Activated effector memory CD4-positive, alpha-beta T cell treated with Interleukin-2 at 50 U/mL for 16 hours (primary cell): ENCODE measurements at regions not wholly inside any gene's neighbourhood (a gene's known extent, or its start where the extent isn't known, plus 50 kb on each side); places are given as distances from the start of the nearest gene placed in this dataset.

ENCODE experiments used
- DNase-seq: peaks from one replicate; pipeline ENCODE4 v3.0.0-alpha.2; 2020

DNA sequence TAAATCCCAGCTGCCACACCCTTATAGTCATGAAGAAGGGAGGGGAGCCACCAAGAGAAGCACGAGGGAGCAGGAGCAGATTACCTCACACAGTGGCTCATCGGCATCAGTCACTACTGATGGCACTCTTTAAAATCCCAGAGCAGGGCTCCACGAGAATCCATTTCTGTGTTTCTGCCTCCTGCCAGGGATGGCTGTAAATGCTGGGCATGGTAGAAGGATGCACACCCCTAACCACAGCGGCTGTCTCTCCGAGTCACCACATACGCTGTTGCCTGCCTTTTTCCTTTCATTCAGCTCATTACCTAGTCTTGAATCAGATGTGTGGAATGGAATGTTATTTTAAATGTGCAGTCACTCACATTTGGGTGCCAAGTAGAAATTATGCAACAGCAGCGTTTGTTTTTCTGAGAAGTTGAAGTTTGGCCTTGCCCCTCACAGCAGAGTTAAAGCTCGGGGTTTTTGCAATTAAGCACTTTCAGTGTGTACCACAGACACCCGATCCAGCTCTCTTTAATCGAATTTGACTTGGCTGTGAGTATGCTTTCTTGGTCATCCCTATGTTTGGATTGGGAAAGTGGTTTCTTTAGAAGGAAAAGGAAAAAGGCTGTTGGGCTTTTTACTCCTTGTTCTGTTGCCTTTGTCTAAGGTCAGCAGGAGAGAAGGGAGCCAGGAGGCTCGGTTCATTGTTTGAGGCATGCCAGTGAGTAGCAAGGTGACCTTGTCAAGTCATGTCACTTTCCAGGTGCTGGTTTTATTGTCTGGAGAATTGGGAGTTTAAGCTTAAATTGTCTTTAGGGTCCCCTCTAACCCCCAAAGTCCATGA is 284.2 kb upstream of the TPM1 start:
- DNase-seq, result no peak

DNA sequence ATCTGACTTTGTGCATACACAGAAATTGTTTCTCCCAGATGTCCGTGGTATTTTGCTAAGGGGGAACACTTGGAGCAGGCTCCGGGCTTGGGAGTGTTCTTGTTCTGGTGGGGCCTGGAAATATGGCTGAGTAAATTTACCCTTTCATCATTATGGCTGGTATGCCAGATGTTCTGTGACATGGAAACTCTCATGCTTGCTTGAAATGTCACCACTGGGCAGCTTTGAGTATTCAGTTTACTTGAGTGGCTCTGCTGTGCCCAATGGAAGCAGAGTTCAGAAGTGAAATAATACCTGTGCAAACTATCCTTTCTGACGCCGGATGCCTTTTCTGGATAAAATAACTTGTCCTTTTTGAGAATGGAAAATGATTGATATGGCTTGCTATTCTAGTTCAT is 283.6 kb upstream of the TPM1 start:
- no peak for DNase-seq

- no peak for DNase-seq
Measured at GRCh38 chr15:62760538-62760937, 282.0 kb upstream of the TPM1 start.

- DNase-seq, result no peak
Measured at GRCh38 chr15:62765916-62766315, 276.6 kb upstream of the TPM1 start.

- no peak for DNase-seq
Measured at GRCh38 chr15:62766599-62766998, 275.9 kb upstream of the TPM1 start.

DNA sequence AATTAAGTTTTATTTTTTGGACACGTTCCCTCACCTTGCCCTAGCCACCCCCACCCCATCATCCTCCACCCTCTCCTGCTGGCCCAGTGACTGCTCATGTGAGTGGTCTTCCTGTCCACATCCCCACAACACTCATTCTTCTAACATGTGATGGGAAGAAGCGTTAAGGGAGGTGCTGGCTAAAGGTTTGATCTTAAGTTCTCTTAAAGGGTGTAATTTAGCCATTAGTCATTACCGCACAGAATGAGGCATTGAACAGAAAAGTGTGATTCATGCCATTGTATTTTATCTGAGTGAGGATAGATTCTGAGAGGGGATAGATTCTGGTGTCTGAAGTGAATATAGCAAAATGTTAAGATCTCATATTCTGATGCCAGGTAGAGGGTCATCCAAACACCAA is 272.9 kb upstream of the TPM1 start:
- no peak for DNase-seq

- no peak for DNase-seq
Measured at GRCh38 chr15:62770111-62770660, 272.4 kb upstream of the TPM1 start.

GRCh38 chr15:62770752-62771151 is 271.8 kb upstream of the TPM1 start:
- DNase-seq, result no peak

GRCh38 chr15:62771234-62771633 is 271.3 kb upstream of the TPM1 start:
- DNase-seq, result no peak

DNA sequence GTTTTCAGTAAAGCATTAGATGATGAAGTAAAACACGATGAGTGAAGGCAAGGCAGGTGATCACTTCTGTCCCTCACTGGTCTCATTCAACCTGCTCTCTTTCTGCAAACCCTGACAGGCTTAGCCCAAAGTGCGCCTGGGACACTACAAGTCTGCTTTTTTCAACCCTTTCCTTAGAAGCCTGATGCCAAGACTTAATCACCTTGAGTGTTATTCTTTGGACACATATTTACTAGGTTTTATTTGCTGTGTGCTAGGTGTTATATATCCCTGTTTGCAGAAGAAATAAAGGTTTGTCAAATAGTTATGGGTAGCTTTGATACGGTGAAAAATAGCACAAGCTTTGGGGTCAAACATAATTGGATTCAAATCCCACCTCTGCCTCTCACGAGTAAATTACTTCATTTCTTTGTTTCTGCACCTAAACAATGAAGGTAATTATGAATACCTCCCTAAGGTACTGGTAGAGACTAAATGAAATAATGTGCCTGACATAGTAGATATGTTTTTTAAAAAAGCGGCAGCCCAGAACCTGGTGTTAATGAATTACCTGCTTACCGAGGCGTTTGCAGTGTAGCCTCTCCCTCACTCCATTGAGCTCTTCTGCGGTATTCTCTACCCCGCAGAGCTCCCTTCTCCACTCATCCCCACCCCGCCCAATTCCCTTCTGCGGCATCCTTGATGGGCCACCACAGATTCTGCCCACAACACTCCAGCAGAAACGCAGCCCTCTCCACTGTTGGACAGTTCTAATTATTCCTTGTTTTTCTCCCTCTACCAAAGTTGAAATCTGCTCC is 269.0 kb upstream of the TPM1 start:
- no peak for DNase-seq

DNA sequence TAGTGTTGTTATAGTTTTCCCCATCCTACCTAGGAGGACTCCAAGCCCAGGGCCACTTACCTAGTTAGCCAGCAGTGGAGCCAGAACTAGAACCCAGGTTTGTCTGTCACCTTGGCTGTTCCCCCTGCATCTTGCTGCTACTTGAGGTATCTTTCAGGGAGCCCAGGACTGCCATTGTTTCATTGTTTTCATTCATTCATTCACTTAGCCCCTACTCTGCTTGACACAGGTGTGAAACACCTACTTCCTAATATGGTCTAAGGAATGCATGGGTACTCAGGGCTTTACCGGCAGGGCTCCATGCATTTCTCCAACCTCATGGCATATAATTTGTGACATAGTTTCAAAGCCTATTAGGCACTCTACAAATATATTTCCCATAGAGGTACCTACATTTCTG is 266.6 kb upstream of the TPM1 start:
- no peak for DNase-seq

DNA sequence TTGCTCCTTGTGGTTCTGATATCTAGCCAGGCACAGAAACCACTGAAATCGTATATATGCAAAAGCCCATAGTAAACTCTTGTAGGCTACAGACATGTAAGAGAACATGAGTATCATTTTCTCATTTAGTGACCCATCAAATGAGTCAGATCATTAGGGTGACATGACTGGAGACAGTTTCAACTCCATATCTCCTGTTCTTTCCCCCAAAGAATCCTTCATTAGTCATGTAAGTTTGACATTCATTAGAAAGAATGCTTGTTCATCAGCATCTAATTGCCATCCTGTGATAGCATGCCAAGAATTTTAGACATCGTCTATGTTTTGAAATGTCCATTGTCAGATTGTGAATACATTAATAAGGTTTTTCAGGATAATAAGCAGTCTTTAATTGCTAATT is 264.9 kb upstream of the TPM1 start:
- DNase-seq, result no peak

DNA sequence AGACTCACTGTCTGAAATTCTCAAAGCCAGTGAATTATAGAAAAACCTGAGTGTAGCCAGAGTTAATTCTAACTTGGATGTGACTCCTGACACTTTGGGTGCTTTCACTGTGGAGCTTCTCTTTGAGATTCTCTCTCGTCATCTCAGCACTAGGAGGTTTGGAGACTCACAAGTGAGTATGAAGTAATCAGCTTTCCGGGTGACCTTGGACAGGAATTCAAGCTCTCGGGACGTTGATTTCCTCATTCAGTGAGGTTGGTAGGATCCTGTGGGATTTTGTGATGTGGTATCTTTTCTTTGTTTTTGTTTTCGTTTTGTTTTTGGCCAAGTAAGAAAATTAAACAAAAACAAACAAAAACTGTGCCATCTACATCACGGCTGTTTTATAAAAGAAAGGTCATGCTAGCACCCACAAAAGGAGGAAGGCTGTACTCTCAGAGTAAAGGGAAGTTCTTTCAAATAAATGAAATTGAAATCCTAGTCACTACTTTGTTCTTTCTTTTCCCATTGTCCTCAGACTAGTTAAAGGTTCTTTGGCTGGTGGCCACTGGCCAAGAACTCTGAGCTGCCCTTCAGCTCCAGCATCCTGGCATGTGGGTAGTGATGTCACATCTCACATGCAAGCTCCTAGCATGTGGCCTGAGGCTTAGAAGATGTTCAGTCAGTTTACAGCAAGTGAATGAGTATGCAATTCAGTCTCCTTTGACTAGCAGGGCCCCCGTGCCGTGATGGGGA is 263.3 kb upstream of the TPM1 start:
- no peak for DNase-seq

GRCh38 chr15:62779899-62780298 is 262.6 kb upstream of the TPM1 start:
- no peak for DNase-seq

- no peak for DNase-seq
Measured at GRCh38 chr15:62781081-62781497, 261.5 kb upstream of the TPM1 start.

GRCh38 chr15:62782071-62782841 is 260.3 kb upstream of the TPM1 start:
- DNase-seq, result no peak

- no peak for DNase-seq
Measured at GRCh38 chr15:62782896-62783295, 259.7 kb upstream of the TPM1 start.

DNA sequence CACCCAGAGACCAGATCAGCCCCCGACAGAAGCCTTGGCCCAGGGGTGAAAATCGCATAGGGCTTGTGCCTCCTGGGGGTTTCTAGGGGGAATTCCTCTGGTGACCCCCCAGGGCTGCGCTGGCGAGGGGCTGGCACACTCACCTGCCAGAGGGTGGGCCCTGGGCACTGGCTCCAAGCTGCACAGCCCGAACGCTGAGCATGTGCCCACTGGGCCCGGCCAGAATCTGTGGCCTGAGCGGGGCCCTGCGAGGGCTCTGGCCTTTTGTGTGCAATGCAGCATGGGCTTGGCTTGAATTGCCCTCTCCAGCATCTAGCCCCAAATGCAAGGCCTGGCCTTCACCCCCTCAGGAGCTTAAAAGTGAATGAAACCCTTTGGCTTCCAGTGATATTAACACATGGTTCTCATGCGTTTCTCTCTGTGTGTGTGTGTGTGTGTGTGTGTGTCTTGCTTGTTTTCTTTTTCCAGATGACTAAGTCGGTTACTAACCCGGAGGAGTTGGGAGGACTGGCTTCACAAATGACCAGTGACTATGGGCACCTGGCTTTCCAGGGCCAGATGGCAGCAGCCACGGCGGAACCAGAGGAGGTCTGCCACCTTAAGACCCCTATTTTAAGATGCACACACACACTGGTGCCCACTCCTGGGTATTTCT is 259.1 kb upstream of the TPM1 start:
- DNase-seq, result no peak

DNA sequence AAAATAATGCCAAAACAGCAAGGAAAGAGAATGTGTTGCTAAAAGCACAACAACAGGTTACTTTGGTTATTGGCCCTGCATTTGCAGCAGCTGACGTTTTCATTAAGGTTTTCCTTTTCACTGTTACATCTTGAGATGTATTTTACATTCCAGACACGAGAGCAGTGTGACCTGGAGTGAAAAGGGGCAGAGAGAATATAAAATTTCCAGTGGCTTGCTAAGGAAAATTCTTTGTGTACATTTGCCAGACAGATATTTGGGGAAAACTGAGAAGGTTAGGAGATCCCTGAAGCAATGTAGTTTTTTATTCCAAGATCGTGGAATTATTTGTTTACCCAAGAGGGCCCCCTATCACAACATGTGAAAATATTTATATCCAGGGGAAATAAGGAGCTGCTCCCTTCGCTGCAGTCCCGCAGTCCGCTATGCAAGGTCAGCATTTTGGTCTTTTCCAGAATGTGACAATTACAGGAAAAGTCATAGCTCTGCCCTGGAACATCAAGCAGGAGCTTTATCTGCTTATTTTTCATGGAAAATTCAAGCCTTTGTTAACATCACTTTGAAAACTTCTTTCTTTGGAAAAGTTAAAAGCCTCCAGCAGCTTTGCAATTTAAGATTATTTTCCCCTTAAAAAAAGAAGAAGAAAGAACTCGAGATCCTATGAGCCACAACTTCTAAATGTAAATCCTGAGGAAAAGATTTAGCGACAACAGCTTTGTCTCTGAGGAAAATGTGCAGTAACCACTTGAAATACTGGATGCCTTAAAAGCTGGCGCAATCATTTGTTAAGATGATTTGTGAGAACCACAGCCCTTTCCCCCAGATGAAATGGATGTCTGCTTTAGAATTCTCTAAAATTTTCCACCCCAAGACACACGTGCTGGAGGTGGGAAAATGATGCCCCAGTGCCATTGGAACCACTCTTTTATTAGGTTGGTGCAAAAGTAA is 256.4 kb upstream of the TPM1 start:
- DNase-seq, result no peak

DNA sequence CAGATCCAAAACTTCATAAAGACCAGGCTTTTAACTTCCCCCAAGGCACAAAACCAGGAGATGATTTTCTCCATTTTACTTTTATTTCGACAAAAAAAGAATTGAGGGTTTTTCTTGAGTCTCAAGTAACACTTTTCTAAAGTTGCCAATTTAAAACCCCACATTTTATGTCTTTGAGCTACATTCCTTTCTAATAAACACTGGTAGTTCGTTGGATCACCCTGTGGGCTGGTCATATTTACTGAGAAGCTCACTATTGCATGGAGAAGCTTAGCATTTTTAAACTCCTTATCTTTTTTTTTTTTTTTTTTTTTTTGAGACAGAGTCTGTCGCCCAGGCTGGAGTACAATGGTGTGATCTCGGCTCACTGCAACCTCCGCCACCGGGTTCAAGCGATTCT is 255.1 kb upstream of the TPM1 start:
- DNase-seq, result no peak

GRCh38 chr15:62788224-62788623 is 254.3 kb upstream of the TPM1 start:
- DNase-seq, result no peak
